HL-60 (cell line): ENCODE measurements at regions not wholly inside any gene's neighbourhood (a gene's known extent, or its start where the extent isn't known, plus 50 kb on each side); places are given as distances from the start of the nearest gene placed in this dataset.

ENCODE experiments used
- DNase-seq, 2 experiments: peaks; one replicate each; pipeline ENCODE4 v3.0.0-alpha.2; 2010 to 2020; ENCODE audit warnings: low read depth in 1 of 2, low spot score in 1 of 2
- H3K27ac ChIP-seq: fragments of 250-450 bp; sonication (Bioruptor Pico); replicated peaks from 2 replicates; pipeline ENCODE4 v1.5.1; 2020; ENCODE audit warnings: mild to moderate bottlenecking, moderate library complexity
- H3K27me3 ChIP-seq: fragments of 250-450 bp; sonication (Bioruptor Pico); 2 replicates; pipeline ENCODE4 v1.5.1; 2021; ENCODE audit warnings: mild to moderate bottlenecking, moderate library complexity; ENCODE audit not compliant: insufficient read depth, poor library complexity, severe bottlenecking
- H3K4me3 ChIP-seq: replicated peaks from 2 replicates; pipeline ENCODE4 v1.5.1; 2011; ENCODE audit warnings: mild to moderate bottlenecking, control low read depth, low read length; ENCODE audit not compliant: insufficient read depth
- CTCF ChIP-seq: IDR thresholded peaks from one replicate; pipeline ENCODE4 v1.5.1; 2011; ENCODE audit warnings: low read length, control low read depth, inconsistent platforms; ENCODE audit not compliant: insufficient read depth
- GABPA ChIP-seq: IDR thresholded peaks from 2 replicates; pipeline ENCODE4 v1.6.1; 2012; ENCODE audit warnings: low read depth
- POLR2AphosphoS5 ChIP-seq: IDR thresholded peaks from 2 replicates; pipeline ENCODE4 v1.6.1; 2012; ENCODE audit warnings: low read depth
- REST ChIP-seq: IDR thresholded peaks from 2 replicates; pipeline ENCODE4 v1.6.1; 2012; ENCODE audit warnings: low read depth; ENCODE audit not compliant: insufficient replicate concordance
- SPI1 ChIP-seq: IDR thresholded peaks from 2 replicates; pipeline ENCODE4 v1.6.1; 2012; ENCODE audit warnings: low read depth, mild to moderate bottlenecking, borderline replicate concordance

GRCh38 chr3:117104792-117105191 is 395.2 kb downstream of the TUSC7 start:
- DNase-seq: no peak
- Histone ChIP-seq H3K4me3 (no peak overlapping the region), H3K27ac (no peak overlapping the region), H3K27me3 (no peaks in the 10 kb centered on the region)
- TF ChIP-seq POLR2AphosphoS5 (no peak), GABPA (no peak), CTCF (no peak), SPI1 (no peak), REST (no peak)

- no peak for DNase-seq
- TF ChIP-seq SPI1 (no peak), GABPA (no peak), REST (no peak), CTCF (no peak), POLR2AphosphoS5 (no peak)
- Histone ChIP-seq H3K4me3 (no peak overlapping the region), H3K27ac (no peak overlapping the region), H3K27me3 (no peaks in the 10 kb centered on the region)
Observed at GRCh38 chr3:117105686-117106085, 396.1 kb downstream of the TUSC7 start.

GRCh38 chr3:117106396-117106795 is 396.8 kb downstream of the TUSC7 start:
- Histone ChIP-seq H3K27ac (no peak overlapping the region), H3K27me3 (no peaks in the 10 kb centered on the region), H3K4me3 (no peak overlapping the region)
- DNase-seq: no peak
- TF ChIP-seq CTCF (no peak), REST (no peak), SPI1 (no peak)
